Activated CD4-positive, CD25-positive, alpha-beta regulatory T cell (primary cell): ENCODE measurements at regions not wholly inside any gene's neighbourhood (a gene's known extent, or its start where the extent isn't known, plus 50 kb on each side); places are given as distances from the start of the nearest gene placed in this dataset.
"Not testable (repeated sequence)": the region's sequence is repeated elsewhere in the genome, so short reads cannot be mapped to it uniquely, and the experiment has no call there.

Experiments used
- DNase-seq, 4 experiments: peaks; one replicate each; lab custom pipeline; 2025; lab: John Stamatoyannopoulos, UW

GRCh38 chr2:83969085-83969484 lies 490.0 kb downstream of the SUCLG1 start:
- no peak for DNase-seq

- no peak for DNase-seq
Observed at GRCh38 chr2:83967854-83968253, 491.2 kb downstream of the SUCLG1 start.

GRCh38 chr2:83966946-83967345 lies 492.1 kb downstream of the SUCLG1 start:
- not testable (repeated sequence) for DNase-seq

DNA sequence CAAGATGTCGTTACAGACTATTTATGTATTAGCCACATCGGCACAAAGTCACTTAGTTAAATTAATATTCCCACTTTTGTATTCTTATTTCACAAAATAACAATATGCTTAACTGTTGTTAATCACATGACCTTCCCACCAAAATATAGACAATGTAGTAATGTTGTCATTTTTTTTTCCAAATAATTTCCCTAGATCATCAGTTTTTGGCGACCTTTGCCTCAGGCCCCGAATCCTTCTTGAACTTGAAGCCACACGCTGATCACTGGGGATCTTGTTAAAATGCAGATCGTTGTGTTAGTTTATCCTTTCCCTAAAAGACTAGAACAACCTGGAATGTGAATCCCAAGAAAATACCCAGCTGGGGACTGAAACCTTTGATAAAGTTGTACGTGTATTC lies 497.6 kb downstream of the SUCLG1 start:
- DNase-seq: no peak

- DNase-seq: no peak
Observed at GRCh38 chr2:83960371-83960770, 498.7 kb downstream of the SUCLG1 start.

DNA sequence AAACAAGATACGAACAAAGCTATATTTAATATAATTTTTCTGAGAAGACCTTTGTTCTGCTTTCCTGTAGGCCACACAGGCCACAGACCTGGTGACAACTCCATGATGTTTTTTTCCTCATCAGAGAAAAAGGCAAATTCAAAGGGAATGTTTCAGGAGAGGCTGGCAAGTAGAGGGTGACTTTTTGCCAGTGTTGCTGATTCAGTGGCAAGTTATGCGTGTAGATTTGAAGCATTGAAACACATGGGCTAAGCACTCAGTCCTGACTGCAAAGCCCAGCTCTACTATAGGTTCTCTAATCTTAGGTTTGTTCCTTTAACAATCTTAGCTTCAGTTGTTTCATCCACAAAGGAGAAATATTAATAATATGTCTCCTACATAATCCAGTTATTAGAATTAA lies 499.8 kb downstream of the SUCLG1 start:
- no peak for DNase-seq

GRCh38 chr2:83956991-83957390 lies 502.1 kb downstream of the SUCLG1 start:
- DNase-seq: no peak

- no peak for DNase-seq
Observed at GRCh38 chr2:83953697-83954096, 505.4 kb downstream of the SUCLG1 start.

GRCh38 chr2:83951378-83951947 lies 507.6 kb downstream of the SUCLG1 start:
- no peak for DNase-seq

GRCh38 chr2:83949361-83949760 lies 509.7 kb downstream of the SUCLG1 start:
- DNase-seq: no peak

- no peak for DNase-seq
Observed at GRCh38 chr2:83944191-83944590, 514.9 kb downstream of the SUCLG1 start.

DNA sequence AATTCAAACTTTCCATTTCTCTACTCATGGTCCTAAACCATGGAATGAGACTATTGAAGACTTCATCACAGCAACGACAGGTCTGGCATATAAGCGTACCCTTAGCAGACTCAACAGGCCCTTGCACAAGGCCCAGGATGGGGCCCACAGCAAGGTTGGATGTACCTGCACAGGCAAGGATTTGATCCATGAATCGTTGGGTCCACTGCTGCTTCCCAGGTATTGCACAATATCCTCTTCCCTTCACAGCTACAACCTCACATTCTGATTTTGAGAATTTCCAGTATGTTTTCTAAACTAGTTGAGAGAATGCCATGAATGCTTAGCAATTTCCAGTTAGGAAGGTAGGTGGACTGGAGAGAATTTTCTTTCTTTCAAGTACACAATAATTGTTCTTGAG lies 515.8 kb downstream of the SUCLG1 start:
- DNase-seq: no peak

DNA sequence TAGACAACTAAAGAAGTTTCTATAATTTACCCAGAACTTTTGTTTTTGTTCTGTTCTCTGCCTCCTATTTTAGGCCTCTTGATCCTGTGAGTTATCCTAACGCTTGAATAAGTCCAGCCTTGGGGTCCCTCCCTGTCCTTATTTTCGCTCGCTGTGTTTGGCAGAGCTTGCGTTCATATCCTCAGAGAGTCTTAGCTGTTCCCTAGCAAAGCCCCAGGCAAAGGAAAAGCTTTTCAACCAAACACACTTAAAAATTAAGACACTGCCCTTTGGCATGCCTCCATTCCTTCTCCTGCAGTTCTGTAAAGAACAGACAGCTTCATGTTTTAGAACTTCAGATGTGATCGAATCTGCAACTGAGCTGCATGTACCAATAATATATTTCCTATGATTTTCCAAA lies 517.2 kb downstream of the SUCLG1 start:
- DNase-seq: no peak

GRCh38 chr2:83933749-83934148 lies 525.3 kb downstream of the SUCLG1 start:
- no peak for DNase-seq

DNA sequence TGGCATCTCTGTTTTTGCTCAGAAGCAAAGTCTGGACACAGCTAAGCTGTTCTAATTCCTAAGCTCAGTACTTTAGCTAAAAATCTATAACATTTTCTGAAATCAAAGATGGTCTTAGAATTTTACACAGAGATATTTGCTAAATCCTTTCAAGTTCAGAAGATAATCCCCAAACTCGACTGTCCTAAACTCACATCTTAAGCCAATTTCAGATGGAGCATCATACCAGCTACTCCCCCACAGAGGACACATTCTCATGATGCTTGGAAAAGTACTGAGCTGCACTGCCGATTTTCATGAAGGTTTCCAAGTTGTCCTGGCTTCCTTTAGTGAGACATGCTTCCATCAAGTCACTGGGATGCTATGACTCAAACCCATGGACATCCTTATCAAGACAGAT lies 535.5 kb downstream of the SUCLG1 start:
- no peak for DNase-seq

GRCh38 chr2:83916559-83916958 lies 542.5 kb downstream of the SUCLG1 start:
- DNase-seq: no peak

GRCh38 chr2:83915381-83915780 lies 543.7 kb downstream of the SUCLG1 start:
- DNase-seq: no peak

GRCh38 chr2:83908750-83909149 lies 550.3 kb downstream of the SUCLG1 start:
- no peak for DNase-seq

DNA sequence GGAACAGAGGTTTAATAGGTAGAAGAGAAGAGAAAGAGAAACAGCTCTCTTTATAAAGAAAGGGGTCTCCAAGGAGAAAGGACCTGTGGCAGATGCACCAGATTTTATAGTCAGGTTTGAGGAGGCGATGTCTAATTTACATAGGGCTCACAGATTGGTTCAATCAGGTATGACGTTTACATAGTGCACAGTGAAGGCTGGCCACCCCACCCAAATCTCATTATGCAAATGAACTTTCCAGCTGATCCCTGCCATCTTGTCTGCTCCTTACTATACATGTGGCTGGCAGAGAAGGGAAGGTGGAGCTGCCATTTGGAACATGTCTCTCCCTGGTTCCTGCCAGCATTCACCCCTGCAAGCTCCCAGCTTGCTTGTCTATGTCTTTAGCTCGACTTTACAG lies 557.8 kb downstream of the SUCLG1 start:
- DNase-seq: no peak

GRCh38 chr2:83900862-83901261 lies 558.2 kb downstream of the SUCLG1 start:
- DNase-seq: no peak

- no peak for DNase-seq
Observed at GRCh38 chr2:83899271-83899670, 559.8 kb downstream of the SUCLG1 start.

DNA sequence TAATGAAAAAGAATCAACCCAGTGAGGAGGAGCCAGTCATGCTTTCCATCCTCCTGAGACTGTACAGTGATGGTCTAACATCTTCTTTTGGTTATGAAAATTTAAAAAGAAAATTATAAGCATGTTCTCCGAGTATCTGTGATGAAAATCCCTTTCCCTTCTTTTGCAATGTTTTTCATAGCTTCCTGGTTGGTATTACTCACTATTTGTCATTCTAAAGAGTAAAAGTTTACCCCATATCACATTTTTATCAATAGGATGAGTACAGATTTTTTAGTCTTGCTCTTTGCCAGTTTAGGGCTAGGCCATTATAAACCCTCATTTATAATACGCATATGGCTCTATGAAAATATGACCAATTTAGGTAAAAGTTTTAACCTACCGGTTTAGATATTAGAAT lies 564.1 kb downstream of the SUCLG1 start:
- no peak for DNase-seq

- DNase-seq: no peak
Observed at GRCh38 chr2:83887757-83888156, 571.3 kb downstream of the SUCLG1 start.

- DNase-seq: no peak
Observed at GRCh38 chr2:83879127-83879526, 580.0 kb downstream of the SUCLG1 start.

GRCh38 chr2:83877261-83877660 lies 581.8 kb downstream of the SUCLG1 start:
- not testable (repeated sequence) for DNase-seq
